Activated naive CD8-positive, alpha-beta T cell treated with anti-CD3 and anti-CD28 coated beads for 36 hours (primary cell): ENCODE measurements at regions not wholly inside any gene's neighbourhood (a gene's known extent, or its start where the extent isn't known, plus 50 kb on each side); places are given as distances from the start of the nearest gene placed in this dataset.
A peak's percentile ranks its signal among the peaks of the same experiment; 100 is the strongest.
"Not testable (repeated sequence)": the region's sequence is repeated elsewhere in the genome, so short reads cannot be mapped to it uniquely, and the experiment has no call there.

Source experiments
- DNase-seq: peaks from one replicate; pipeline ENCODE4 v3.0.0; 2021
- H3K27ac Mint-ChIP-seq: one replicate; pipeline ENCODE4 v1.8.0; 2022; ENCODE audit warnings: mild to moderate bottlenecking, moderate library complexity, mixed read lengths
- H3K27me3 Mint-ChIP-seq: one replicate; pipeline ENCODE4 v1.8.0; 2022; ENCODE audit warnings: mild to moderate bottlenecking, mixed read lengths
- H3K36me3 Mint-ChIP-seq: one replicate; pipeline ENCODE4 v1.8.0; 2021; ENCODE audit warnings: mild to moderate bottlenecking, mixed read lengths
- H3K4me1 Mint-ChIP-seq: one replicate; pipeline ENCODE4 v1.8.0; 2021; ENCODE audit warnings: mixed read lengths
- H3K4me3 Mint-ChIP-seq: one replicate; pipeline ENCODE4 v1.8.0; 2022; ENCODE audit warnings: mild to moderate bottlenecking, moderate library complexity, mixed read lengths
- H3K9me3 Mint-ChIP-seq: one replicate; pipeline ENCODE4 v1.8.0; 2022; ENCODE audit warnings: mixed read lengths

- no peaks in the 10 kb centered on the region for H3K9me3 Mint-ChIP-seq
- peaks cover 14% of the 10 kb centered on the region for H3K4me1 Mint-ChIP-seq
- H3K27ac Mint-ChIP-seq: no peak overlapping the region
- H3K27me3 Mint-ChIP-seq: no peaks in the 10 kb centered on the region
- H3K36me3 Mint-ChIP-seq: peaks cover 4% of the 10 kb centered on the region
- peak; percentile 11 for DNase-seq
- H3K4me3 Mint-ChIP-seq: no peak overlapping the region
Observed at GRCh38 chr1:41980827-41981653, 62.3 kb upstream of the HIVEP3 start.

- no peak for DNase-seq
- peaks cover 14% of the 10 kb centered on the region for H3K4me1 Mint-ChIP-seq
- H3K36me3 Mint-ChIP-seq: peaks cover 4% of the 10 kb centered on the region
- H3K27ac Mint-ChIP-seq: no peak overlapping the region
- no peaks in the 10 kb centered on the region for H3K9me3 Mint-ChIP-seq
- H3K27me3 Mint-ChIP-seq: no peaks in the 10 kb centered on the region
- H3K4me3 Mint-ChIP-seq: no peak overlapping the region
Observed at GRCh38 chr1:41978986-41979385, 60.3 kb upstream of the HIVEP3 start.

- H3K4me1 Mint-ChIP-seq: peaks cover 14% of the 10 kb centered on the region
- peaks cover 4% of the 10 kb centered on the region for H3K36me3 Mint-ChIP-seq
Observed at GRCh38 chr1:41977326-41977725, 58.6 kb upstream of the HIVEP3 start.

GRCh38 chr1:41976671-41977070, 57.9 kb upstream of the HIVEP3 start:
- Mint-ChIP-seq H3K36me3 (peaks cover 3% of the 10 kb centered on the region), H3K9me3 (no peaks in the 10 kb centered on the region), H3K27me3 (no peaks in the 10 kb centered on the region), H3K4me3 (no peak overlapping the region), H3K27ac (no peak overlapping the region), H3K4me1 (peaks cover 11% of the 10 kb centered on the region)
- DNase-seq: no peak

More at GRCh38 chr1:41977326-41977725, 58.6 kb upstream of the HIVEP3 start:
- H3K27me3 Mint-ChIP-seq: no peaks in the 10 kb centered on the region
- no peaks in the 10 kb centered on the region for H3K9me3 Mint-ChIP-seq
- H3K4me3 Mint-ChIP-seq: no peak overlapping the region
- DNase-seq: no peak
- no peak overlapping the region for H3K27ac Mint-ChIP-seq

GRCh38 chr1:41975850-41976569, 57.3 kb upstream of the HIVEP3 start:
- Mint-ChIP-seq H3K9me3 (no peaks in the 10 kb centered on the region), H3K4me3 (no peak overlapping the region), H3K36me3 (peaks cover 2% of the 10 kb centered on the region)

GRCh38 chr1:41975121-41975520, 56.4 kb upstream of the HIVEP3 start:
- Mint-ChIP-seq H3K27ac (no peak overlapping the region), H3K9me3 (no peaks in the 10 kb centered on the region), H3K27me3 (no peaks in the 10 kb centered on the region), H3K36me3 (no peaks in the 10 kb centered on the region), H3K4me1 (peaks cover 1% of the 10 kb centered on the region), H3K4me3 (no peak overlapping the region)
- DNase-seq: no peak

More at GRCh38 chr1:41975850-41976569, 57.3 kb upstream of the HIVEP3 start:
- Mint-ChIP-seq H3K4me1 (peaks cover 5% of the 10 kb centered on the region), H3K27me3 (no peaks in the 10 kb centered on the region), H3K27ac (no peak overlapping the region)
- no peak for DNase-seq

GRCh38 chr1:41968557-41968956, 49.8 kb upstream of the HIVEP3 start:
- not testable (repeated sequence) for H3K27me3 Mint-ChIP-seq, DNase-seq, H3K27ac Mint-ChIP-seq, H3K36me3 Mint-ChIP-seq, H3K4me3 Mint-ChIP-seq, H3K4me1 Mint-ChIP-seq
- H3K9me3 Mint-ChIP-seq: peaks cover 13% of the 10 kb centered on the region
